K562 (cell line): ENCODE measurements at regions not wholly inside any gene's neighbourhood (a gene's known extent, or its start where the extent isn't known, plus 50 kb on each side); places are given as distances from the start of the nearest gene placed in this dataset.

Experiments used
- C11orf30 ChIP-seq: fragments of 450-650 bp; IDR thresholded peaks from 2 replicates; pipeline ENCODE4 v1.6.1; 2016; ENCODE audit warnings: low read depth, mild to moderate bottlenecking
- CBX3 ChIP-seq, 2 experiments: IDR thresholded peaks; 1 replicate in 1 of 2; 2 replicates in 1 of 2; pipeline ENCODE4 v1.6.1; 2012; ENCODE audit warnings: inconsistent platforms in 2 of 2, low read length in 2 of 2, borderline replicate concordance in 1 of 2, control low read depth in 1 of 2
- HDAC8 ChIP-seq: fragments of 450-650 bp; IDR thresholded peaks from 2 replicates; pipeline ENCODE4 v1.6.1; 2016; ENCODE audit warnings: mild to moderate bottlenecking, missing genetic modification characterization, moderate library complexity, missing compliant biosample characterization
- HNRNPH1 ChIP-seq: fragments of 200-400 bp; formaldehyde crosslinking; optimal IDR thresholded peaks from 2 replicates; pipeline ENCODE3; 2017; ENCODE audit warnings: low read depth, mild to moderate bottlenecking, low read length, moderate library complexity
- KLF6 ChIP-seq: fragments of 250-450 bp; sonication (Bioruptor Pico); IDR thresholded peaks from 2 replicates; pipeline ENCODE4 v1.4.0; 2020; ENCODE audit warnings: mild to moderate bottlenecking, moderate library complexity, borderline replicate concordance
- NR2C2 ChIP-seq, 2 experiments: fragments of 200-800 bp in 1 of 2; sonication (Bioruptor generic) in 1 of 2; sonication (generic) in 1 of 2; formaldehyde crosslinking in 1 of 2; IDR thresholded peaks; 2 replicates each; pipeline versions ENCODE4 v1.6.1 to v1.8.0; 2016 to 2022; ENCODE audit warnings: mild to moderate bottlenecking in 1 of 2, missing compliant biosample characterization in 1 of 2, missing genetic modification characterization in 1 of 2, missing genetic modification reagents in 1 of 2
- PML ChIP-seq: IDR thresholded peaks from 2 replicates; pipeline ENCODE4 v1.6.1; 2012; ENCODE audit warnings: low read length, inconsistent platforms
- PPARD ChIP-seq: fragments of 250-450 bp; sonication (Bioruptor Pico); IDR thresholded peaks from 2 replicates; pipeline ENCODE4 v1.8.0; 2022; ENCODE audit warnings: inconsistent platforms, mild to moderate bottlenecking, moderate library complexity
- SP2 ChIP-seq: IDR thresholded peaks from 2 replicates; pipeline ENCODE4 v1.6.1; 2011; ENCODE audit warnings: mild to moderate bottlenecking, low read depth, low read length, moderate library complexity; ENCODE audit not compliant: poor library complexity, severe bottlenecking; ENCODE audit errors: extremely low read depth
- ZNF133 ChIP-seq: fragments of 250-450 bp; sonication (Bioruptor Pico); IDR thresholded peaks from 2 replicates; pipeline ENCODE4 v1.4.0; 2020; ENCODE audit warnings: mild to moderate bottlenecking
- ZNF436 ChIP-seq: fragments of 250-450, 450-650 bp; sonication (Bioruptor Pico); formaldehyde crosslinking; IDR thresholded peaks from 2 replicates; pipeline ENCODE4 v1.7.0; 2020; ENCODE audit warnings: mild to moderate bottlenecking
- ZNF57 ChIP-seq: fragments of 450-650 bp; formaldehyde crosslinking; IDR thresholded peaks from 2 replicates; pipeline ENCODE4 v1.4.0; 2020; ENCODE audit warnings: mild to moderate bottlenecking, moderate library complexity
- ZNF77 ChIP-seq: fragments of 250-450 bp; sonication (Bioruptor Pico); IDR thresholded peaks from 2 replicates; pipeline ENCODE4 v1.5.0; 2020
- TF ChIP-seq, protein P1 (sequence below): sonication (generic); formaldehyde crosslinking; IDR thresholded peaks from 2 replicates; pipeline ENCODE4 v1.8.1; 2023; ENCODE audit warnings: mild to moderate bottlenecking, missing genetic modification reagents
- TF ChIP-seq, protein P2 (sequence below): fragments of 250-450 bp; sonication (Bioruptor Pico); IDR thresholded peaks from 2 replicates; pipeline ENCODE4 v1.5.0; 2021
- TF ChIP-seq, protein P3 (sequence below): sonication (generic); formaldehyde crosslinking; IDR thresholded peaks from 2 replicates; pipeline ENCODE4 v1.8.0; 2022; ENCODE audit warnings: missing genetic modification reagents, mild to moderate bottlenecking, moderate library complexity, borderline replicate concordance
- TF ChIP-seq, protein P4 (sequence below): fragments of 150-350 bp; IDR thresholded peaks from 2 replicates; pipeline ENCODE4 v1.6.1; 2014; ENCODE audit warnings: low read depth, mild to moderate bottlenecking, low read length, borderline replicate concordance
- TF ChIP-seq, protein P5 (sequence below): fragments of 450-650 bp; IDR thresholded peaks from 2 replicates; pipeline ENCODE4 v1.6.1; 2017; ENCODE audit warnings: antibody characterized with exemption, mild to moderate bottlenecking

DNA sequence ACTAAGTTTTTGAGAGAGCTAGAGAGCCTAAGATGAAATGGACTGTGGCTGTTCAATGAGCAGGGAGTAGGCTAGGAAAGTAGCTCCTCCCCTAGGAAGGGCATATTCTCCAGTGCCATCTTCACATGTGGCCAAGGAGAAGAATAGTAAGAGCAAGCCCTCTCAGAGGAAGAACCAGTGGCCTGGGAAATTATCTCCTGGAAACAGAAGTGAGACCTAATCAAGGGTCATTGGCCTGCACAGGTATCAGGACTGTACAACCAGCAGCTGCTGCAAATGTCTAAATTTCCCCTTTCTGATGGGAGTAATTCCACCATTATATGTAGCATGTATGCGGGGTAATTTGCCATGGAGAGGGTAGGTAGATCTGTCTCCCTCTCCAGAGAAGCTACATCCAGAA, 334.8 kb upstream of the RASGEF1B start (continued):
- TF ChIP-seq, protein P1, sequence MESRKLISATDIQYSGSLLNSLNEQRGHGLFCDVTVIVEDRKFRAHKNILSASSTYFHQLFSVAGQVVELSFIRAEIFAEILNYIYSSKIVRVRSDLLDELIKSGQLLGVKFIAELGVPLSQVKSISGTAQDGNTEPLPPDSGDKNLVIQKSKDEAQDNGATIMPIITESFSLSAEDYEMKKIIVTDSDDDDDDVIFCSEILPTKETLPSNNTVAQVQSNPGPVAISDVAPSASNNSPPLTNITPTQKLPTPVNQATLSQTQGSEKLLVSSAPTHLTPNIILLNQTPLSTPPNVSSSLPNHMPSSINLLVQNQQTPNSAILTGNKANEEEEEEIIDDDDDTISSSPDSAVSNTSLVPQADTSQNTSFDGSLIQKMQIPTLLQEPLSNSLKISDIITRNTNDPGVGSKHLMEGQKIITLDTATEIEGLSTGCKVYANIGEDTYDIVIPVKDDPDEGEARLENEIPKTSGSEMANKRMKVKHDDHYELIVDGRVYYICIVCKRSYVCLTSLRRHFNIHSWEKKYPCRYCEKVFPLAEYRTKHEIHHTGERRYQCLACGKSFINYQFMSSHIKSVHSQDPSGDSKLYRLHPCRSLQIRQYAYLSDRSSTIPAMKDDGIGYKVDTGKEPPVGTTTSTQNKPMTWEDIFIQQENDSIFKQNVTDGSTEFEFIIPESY (CRISPR knock-in tag): no peak
- TF ChIP-seq PPARD (CRISPR knock-in tag) (no peak), NR2C2 (CRISPR knock-in tag; IDR thresholded peaks at IDR 0.05) (no peak), NR2C2 (tag; IDR thresholded peaks at IDR 0.05) (no peak), PML (peak; percentile 89), KLF6 (CRISPR knock-in tag) (no peak), HNRNPH1 (no peak), ZNF77 (CRISPR knock-in tag) (no peak), HDAC8 (tag) (no peak), C11orf30 (no peak), ZNF133 (CRISPR knock-in tag) (no peak), ZNF436 (no peak), CBX3 (IDR thresholded peaks at IDR 0.05; ENCODE audit: borderline replicate concordance in 1 of 2, low read length in 2 of 2) (no peak), SP2 (no peak), ZNF57 (no peak)
- TF ChIP-seq, protein P2, sequence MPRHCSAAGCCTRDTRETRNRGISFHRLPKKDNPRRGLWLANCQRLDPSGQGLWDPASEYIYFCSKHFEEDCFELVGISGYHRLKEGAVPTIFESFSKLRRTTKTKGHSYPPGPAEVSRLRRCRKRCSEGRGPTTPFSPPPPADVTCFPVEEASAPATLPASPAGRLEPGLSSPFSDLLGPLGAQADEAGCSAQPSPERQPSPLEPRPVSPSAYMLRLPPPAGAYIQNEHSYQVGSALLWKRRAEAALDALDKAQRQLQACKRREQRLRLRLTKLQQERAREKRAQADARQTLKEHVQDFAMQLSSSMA (CRISPR knock-in tag): no peak
- TF ChIP-seq, protein P3, sequence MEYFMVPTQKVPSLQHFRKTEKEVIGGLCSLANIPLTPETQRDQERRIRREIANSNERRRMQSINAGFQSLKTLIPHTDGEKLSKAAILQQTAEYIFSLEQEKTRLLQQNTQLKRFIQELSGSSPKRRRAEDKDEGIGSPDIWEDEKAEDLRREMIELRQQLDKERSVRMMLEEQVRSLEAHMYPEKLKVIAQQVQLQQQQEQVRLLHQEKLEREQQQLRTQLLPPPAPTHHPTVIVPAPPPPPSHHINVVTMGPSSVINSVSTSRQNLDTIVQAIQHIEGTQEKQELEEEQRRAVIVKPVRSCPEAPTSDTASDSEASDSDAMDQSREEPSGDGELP: no peak
- TF ChIP-seq, protein P4, sequence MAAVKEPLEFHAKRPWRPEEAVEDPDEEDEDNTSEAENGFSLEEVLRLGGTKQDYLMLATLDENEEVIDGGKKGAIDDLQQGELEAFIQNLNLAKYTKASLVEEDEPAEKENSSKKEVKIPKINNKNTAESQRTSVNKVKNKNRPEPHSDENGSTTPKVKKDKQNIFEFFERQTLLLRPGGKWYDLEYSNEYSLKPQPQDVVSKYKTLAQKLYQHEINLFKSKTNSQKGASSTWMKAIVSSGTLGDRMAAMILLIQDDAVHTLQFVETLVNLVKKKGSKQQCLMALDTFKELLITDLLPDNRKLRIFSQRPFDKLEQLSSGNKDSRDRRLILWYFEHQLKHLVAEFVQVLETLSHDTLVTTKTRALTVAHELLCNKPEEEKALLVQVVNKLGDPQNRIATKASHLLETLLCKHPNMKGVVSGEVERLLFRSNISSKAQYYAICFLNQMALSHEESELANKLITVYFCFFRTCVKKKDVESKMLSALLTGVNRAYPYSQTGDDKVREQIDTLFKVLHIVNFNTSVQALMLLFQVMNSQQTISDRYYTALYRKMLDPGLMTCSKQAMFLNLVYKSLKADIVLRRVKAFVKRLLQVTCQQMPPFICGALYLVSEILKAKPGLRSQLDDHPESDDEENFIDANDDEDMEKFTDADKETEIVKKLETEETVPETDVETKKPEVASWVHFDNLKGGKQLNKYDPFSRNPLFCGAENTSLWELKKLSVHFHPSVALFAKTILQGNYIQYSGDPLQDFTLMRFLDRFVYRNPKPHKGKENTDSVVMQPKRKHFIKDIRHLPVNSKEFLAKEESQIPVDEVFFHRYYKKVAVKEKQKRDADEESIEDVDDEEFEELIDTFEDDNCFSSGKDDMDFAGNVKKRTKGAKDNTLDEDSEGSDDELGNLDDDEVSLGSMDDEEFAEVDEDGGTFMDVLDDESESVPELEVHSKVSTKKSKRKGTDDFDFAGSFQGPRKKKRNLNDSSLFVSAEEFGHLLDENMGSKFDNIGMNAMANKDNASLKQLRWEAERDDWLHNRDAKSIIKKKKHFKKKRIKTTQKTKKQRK: no peak
- TF ChIP-seq, protein P5, sequence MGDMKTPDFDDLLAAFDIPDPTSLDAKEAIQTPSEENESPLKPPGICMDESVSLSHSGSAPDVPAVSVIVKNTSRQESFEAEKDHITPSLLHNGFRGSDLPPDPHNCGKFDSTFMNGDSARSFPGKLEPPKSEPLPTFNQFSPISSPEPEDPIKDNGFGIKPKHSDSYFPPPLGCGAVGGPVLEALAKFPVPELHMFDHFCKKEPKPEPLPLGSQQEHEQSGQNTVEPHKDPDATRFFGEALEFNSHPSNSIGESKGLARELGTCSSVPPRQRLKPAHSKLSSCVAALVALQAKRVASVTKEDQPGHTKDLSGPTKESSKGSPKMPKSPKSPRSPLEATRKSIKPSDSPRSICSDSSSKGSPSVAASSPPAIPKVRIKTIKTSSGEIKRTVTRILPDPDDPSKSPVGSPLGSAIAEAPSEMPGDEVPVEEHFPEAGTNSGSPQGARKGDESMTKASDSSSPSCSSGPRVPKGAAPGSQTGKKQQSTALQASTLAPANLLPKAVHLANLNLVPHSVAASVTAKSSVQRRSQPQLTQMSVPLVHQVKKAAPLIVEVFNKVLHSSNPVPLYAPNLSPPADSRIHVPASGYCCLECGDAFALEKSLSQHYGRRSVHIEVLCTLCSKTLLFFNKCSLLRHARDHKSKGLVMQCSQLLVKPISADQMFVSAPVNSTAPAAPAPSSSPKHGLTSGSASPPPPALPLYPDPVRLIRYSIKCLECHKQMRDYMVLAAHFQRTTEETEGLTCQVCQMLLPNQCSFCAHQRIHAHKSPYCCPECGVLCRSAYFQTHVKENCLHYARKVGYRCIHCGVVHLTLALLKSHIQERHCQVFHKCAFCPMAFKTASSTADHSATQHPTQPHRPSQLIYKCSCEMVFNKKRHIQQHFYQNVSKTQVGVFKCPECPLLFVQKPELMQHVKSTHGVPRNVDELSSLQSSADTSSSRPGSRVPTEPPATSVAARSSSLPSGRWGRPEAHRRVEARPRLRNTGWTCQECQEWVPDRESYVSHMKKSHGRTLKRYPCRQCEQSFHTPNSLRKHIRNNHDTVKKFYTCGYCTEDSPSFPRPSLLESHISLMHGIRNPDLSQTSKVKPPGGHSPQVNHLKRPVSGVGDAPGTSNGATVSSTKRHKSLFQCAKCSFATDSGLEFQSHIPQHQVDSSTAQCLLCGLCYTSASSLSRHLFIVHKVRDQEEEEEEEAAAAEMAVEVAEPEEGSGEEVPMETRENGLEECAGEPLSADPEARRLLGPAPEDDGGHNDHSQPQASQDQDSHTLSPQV: peak; percentile 56; the same call in 1 of the 2 replicates
